ENCODE measurements at regions not wholly inside any gene's neighbourhood (a gene's known extent, or its start where the extent isn't known, plus 50 kb on each side); places are given as distances from the start of the nearest gene placed in this dataset.

DNA sequence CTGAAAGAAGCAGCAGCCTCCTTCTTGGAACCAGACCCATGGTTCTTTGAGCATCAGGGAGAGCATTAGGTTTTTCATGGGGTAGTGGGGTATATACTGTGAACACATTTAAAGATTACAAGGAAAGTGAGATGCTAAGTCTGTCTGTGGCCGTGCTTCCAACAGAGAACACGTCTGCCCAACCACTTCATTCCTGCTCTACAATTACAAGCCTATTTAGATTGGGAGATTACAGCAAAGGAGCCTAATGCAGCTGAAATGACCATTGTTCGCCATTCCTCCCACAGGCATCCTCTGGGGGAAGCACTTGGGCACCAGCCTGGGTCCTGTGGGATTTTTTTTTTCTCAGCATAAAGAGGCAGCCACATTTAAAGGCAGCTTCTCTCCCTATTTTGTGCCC lies 536.4 kb downstream of the XPNPEP1 start:
- no peaks in the 10 kb centered on the region for H3K4me1 ChIP-seq (ENCODE audit: control insufficient read depth in 2 of 2, insufficient read depth in 2 of 2, low read length in 2 of 2)
- H3K4me3 ChIP-seq (ENCODE audit: control extremely low read depth in 1 of 5, extremely low read depth in 1 of 5, insufficient read depth in 1 of 5, low read depth in 2 of 5, low read length in 4 of 5): no peak overlapping the region
- no peak for ATAC-seq (ENCODE audit: low read depth)
- Mint-ChIP-seq H3K27ac (no peak overlapping the region), H3K9me3 (ENCODE audit: insufficient read depth) (no peaks in the 10 kb centered on the region), H3K4me1 (no peaks in the 10 kb centered on the region), H3K4me3 (no peak overlapping the region), H3K27me3 (no peaks in the 10 kb centered on the region)
- no peaks in the 10 kb centered on the region for H3K79me2 ChIP-seq (ENCODE audit: control insufficient read depth, insufficient read depth, low read length)
- no peak overlapping the region for H3K27ac ChIP-seq (ENCODE audit: low read length in 2 of 2)
- no peaks in the 10 kb centered on the region for H3K36me3 ChIP-seq (replicated peaks in 1 of 2; ENCODE audit: control extremely low read depth in 1 of 2, control insufficient read depth in 1 of 2, extremely low read depth in 1 of 2, insufficient read depth in 2 of 2, low read length in 1 of 2)
- POLR2A ChIA-PET: no interaction called here
- no peak for TF ChIP-seq EZH2 (IDR thresholded peaks at IDR 0.05; ENCODE audit: borderline replicate concordance, insufficient read depth, low read depth, low read length, poor library complexity, severe bottlenecking)
- TF ChIP-seq, protein P1, sequence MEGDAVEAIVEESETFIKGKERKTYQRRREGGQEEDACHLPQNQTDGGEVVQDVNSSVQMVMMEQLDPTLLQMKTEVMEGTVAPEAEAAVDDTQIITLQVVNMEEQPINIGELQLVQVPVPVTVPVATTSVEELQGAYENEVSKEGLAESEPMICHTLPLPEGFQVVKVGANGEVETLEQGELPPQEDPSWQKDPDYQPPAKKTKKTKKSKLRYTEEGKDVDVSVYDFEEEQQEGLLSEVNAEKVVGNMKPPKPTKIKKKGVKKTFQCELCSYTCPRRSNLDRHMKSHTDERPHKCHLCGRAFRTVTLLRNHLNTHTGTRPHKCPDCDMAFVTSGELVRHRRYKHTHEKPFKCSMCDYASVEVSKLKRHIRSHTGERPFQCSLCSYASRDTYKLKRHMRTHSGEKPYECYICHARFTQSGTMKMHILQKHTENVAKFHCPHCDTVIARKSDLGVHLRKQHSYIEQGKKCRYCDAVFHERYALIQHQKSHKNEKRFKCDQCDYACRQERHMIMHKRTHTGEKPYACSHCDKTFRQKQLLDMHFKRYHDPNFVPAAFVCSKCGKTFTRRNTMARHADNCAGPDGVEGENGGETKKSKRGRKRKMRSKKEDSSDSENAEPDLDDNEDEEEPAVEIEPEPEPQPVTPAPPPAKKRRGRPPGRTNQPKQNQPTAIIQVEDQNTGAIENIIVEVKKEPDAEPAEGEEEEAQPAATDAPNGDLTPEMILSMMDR (IDR thresholded peaks at IDR 0.05): no peak
- WGBS (ENCODE audit: insufficient coverage): no CpG with 5 or more reads among the region's 3 CpGs
- no peaks in the 10 kb centered on the region for H4K20me1 ChIP-seq (ENCODE audit: control insufficient read depth, insufficient read depth, low read length, poor library complexity, severe bottlenecking)
- H3K27me3 ChIP-seq (replicated peaks in 1 of 4; ENCODE audit: control extremely low read depth in 1 of 4, control insufficient read depth in 3 of 4, insufficient read depth in 4 of 4, low read length in 3 of 4): no peaks in the 10 kb centered on the region
- no peaks in the 10 kb centered on the region for H3K9me3 ChIP-seq (ENCODE audit: control extremely low read depth in 1 of 3, control insufficient read depth in 2 of 3, insufficient read depth in 1 of 3, low read length in 2 of 3)
- no peak overlapping the region for H2AFZ ChIP-seq (ENCODE audit: insufficient read depth, low read depth, low read length, poor library complexity, severe bottlenecking)
- H3K9ac ChIP-seq (ENCODE audit: low read length): no peak overlapping the region
- DNase-seq: no peak
- H3K4me2 ChIP-seq (replicated peaks; ENCODE audit: low read depth, low read length, poor library complexity, severe bottlenecking): no peak overlapping the region
- intact Hi-C loops (cut with micrococcal nuclease): no loop called here
- CTCF ChIA-PET: no interaction called here

DNA sequence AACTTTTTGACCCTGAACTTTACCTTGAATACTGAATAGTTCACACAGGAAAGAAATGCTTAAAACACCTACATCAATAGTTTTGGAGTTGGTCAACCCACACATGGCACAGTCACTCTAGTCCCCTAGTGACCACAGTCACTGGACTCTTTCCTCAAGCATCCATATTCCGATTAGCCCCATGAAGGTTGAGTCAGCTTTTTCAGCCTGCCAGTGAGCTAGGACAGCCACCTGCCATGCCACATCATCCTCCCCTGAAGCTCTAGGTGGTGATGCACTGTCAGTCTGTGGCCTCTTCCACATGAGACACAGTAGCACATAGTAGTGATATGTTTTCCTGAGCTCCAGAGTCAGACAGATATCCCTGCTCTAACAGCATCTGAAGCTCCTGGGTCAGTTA lies 537.2 kb downstream of the XPNPEP1 start:
- WGBS (ENCODE audit: insufficient coverage): 100% methylated on average over 1 of the region's 1 CpG
- Histone ChIP-seq H3K4me2 (replicated peaks; ENCODE audit: low read depth, low read length, poor library complexity, severe bottlenecking) (no peak overlapping the region), H3K9me3 (ENCODE audit: control extremely low read depth in 1 of 3, control insufficient read depth in 2 of 3, insufficient read depth in 1 of 3, low read length in 2 of 3) (no peaks in the 10 kb centered on the region), H3K9ac (ENCODE audit: low read length) (no peak overlapping the region), H3K79me2 (ENCODE audit: control insufficient read depth, insufficient read depth, low read length) (no peaks in the 10 kb centered on the region), H3K27me3 (replicated peaks in 1 of 4; ENCODE audit: control extremely low read depth in 1 of 4, control insufficient read depth in 3 of 4, insufficient read depth in 4 of 4, low read length in 3 of 4) (no peaks in the 10 kb centered on the region), H3K4me3 (ENCODE audit: control extremely low read depth in 1 of 5, extremely low read depth in 1 of 5, insufficient read depth in 1 of 5, low read depth in 2 of 5, low read length in 4 of 5) (no peak overlapping the region), H3K36me3 (replicated peaks in 1 of 2; ENCODE audit: control extremely low read depth in 1 of 2, control insufficient read depth in 1 of 2, extremely low read depth in 1 of 2, insufficient read depth in 2 of 2, low read length in 1 of 2) (no peaks in the 10 kb centered on the region), H2AFZ (ENCODE audit: insufficient read depth, low read depth, low read length, poor library complexity, severe bottlenecking) (no peak overlapping the region), H3K4me1 (ENCODE audit: control insufficient read depth in 2 of 2, insufficient read depth in 2 of 2, low read length in 2 of 2) (no peaks in the 10 kb centered on the region), H4K20me1 (ENCODE audit: control insufficient read depth, insufficient read depth, low read length, poor library complexity, severe bottlenecking) (no peaks in the 10 kb centered on the region), H3K27ac (ENCODE audit: low read length in 2 of 2) (no peak overlapping the region)
- no peak for TF ChIP-seq EZH2 (IDR thresholded peaks at IDR 0.05; ENCODE audit: borderline replicate concordance, insufficient read depth, low read depth, low read length, poor library complexity, severe bottlenecking)
- TF ChIP-seq, protein P1 (IDR thresholded peaks at IDR 0.05): no peak
- ATAC-seq (ENCODE audit: low read depth) (no peak), DNase-seq (no peak)
- H3K27me3 Mint-ChIP-seq: no peaks in the 10 kb centered on the region
- no peaks in the 10 kb centered on the region for H3K4me1 Mint-ChIP-seq
- ChIA-PET CTCF (no interaction called here), POLR2A (no interaction called here)
- no peak overlapping the region for H3K4me3 Mint-ChIP-seq
- H3K9me3 Mint-ChIP-seq (ENCODE audit: insufficient read depth): no peaks in the 10 kb centered on the region
- no peak overlapping the region for H3K27ac Mint-ChIP-seq
- intact Hi-C loops (cut with micrococcal nuclease): no loop called here

All from B cell (primary cell).